SW480 (cell line): ENCODE measurements at regions not wholly inside any gene's neighbourhood (a gene's known extent, or its start where the extent isn't known, plus 50 kb on each side); places are given as distances from the start of the nearest gene placed in this dataset.

Source experiments
- DNase-seq: peaks from one replicate; pipeline ENCODE4 v3.0.0-alpha.2; 2016; ENCODE audit warnings: low spot score

- DNase-seq: no peak
These were observed 396.5 kb downstream of the OCA2 start for GRCh38 chr15:27702581-27702980.

GRCh38 chr15:27701956-27702355 is 397.2 kb downstream of the OCA2 start:
- no peak for DNase-seq

GRCh38 chr15:27701014-27701413 is 398.1 kb downstream of the OCA2 start:
- no peak for DNase-seq

GRCh38 chr15:27699699-27700098 is 399.4 kb downstream of the OCA2 start:
- DNase-seq: no peak

- DNase-seq: no peak
These were observed 402.6 kb downstream of the OCA2 start for GRCh38 chr15:27696530-27696929.

GRCh38 chr15:27695726-27696125 is 403.4 kb downstream of the OCA2 start:
- no peak for DNase-seq

GRCh38 chr15:27694506-27695087 is 404.5 kb downstream of the OCA2 start:
- peak; percentile 18 for DNase-seq

GRCh38 chr15:27693280-27693679 is 405.8 kb downstream of the OCA2 start:
- DNase-seq: no peak

GRCh38 chr15:27692438-27692837 is 406.7 kb downstream of the OCA2 start:
- DNase-seq: no peak

GRCh38 chr15:27690290-27690689 is 408.8 kb downstream of the OCA2 start:
- DNase-seq: no peak

- DNase-seq: no peak
These were observed 412.1 kb downstream of the OCA2 start for GRCh38 chr15:27686971-27687370.

- no peak for DNase-seq
These were observed 412.7 kb downstream of the OCA2 start for GRCh38 chr15:27686369-27686768.

- no peak for DNase-seq
These were observed 413.5 kb downstream of the OCA2 start for GRCh38 chr15:27685644-27686043.

GRCh38 chr15:27683121-27683520 is 416.0 kb downstream of the OCA2 start:
- DNase-seq: no peak

- DNase-seq: no peak
These were observed 418.1 kb downstream of the OCA2 start for GRCh38 chr15:27681038-27681437.

- DNase-seq: no peak
These were observed 419.2 kb downstream of the OCA2 start for GRCh38 chr15:27679731-27680471.

- DNase-seq: no peak
These were observed 419.9 kb downstream of the OCA2 start for GRCh38 chr15:27679203-27679602.

GRCh38 chr15:27677951-27678350 is 421.2 kb downstream of the OCA2 start:
- no peak for DNase-seq

GRCh38 chr15:27676647-27677046 is 422.5 kb downstream of the OCA2 start:
- DNase-seq: no peak

GRCh38 chr15:27675571-27675970 is 423.5 kb downstream of the OCA2 start:
- DNase-seq: no peak

- no peak for DNase-seq
These were observed 424.3 kb downstream of the OCA2 start for GRCh38 chr15:27674826-27675225.

- DNase-seq: no peak
These were observed 425.2 kb downstream of the OCA2 start for GRCh38 chr15:27673766-27674445.

- DNase-seq: no peak
These were observed 426.6 kb downstream of the OCA2 start for GRCh38 chr15:27672537-27672936.
